Liver (tissue), 8 donors: ENCODE measurements at regions not wholly inside any gene's neighbourhood (a gene's known extent, or its start where the extent isn't known, plus 50 kb on each side); places are given as distances from the start of the nearest gene placed in this dataset.

Experiments used
- DNase-seq: peaks from one replicate; pipeline ENCODE4 v3.0.0-alpha.2; 2017; ENCODE audit warnings: low spot score
- H3K27ac ChIP-seq, 2 donors: one replicate each; pipeline ENCODE4 v1.7.0; 2013; ENCODE audit warnings: inconsistent platforms in 2 of 2, low read length in 2 of 2, control low read depth in 1 of 2, low read depth in 1 of 2, mild to moderate bottlenecking in 1 of 2
- H3K27me3 ChIP-seq, 4 donors: one replicate each; pipeline versions ENCODE4 v1.6.1 to v1.7.0; 2013; ENCODE audit warnings: low read length in 3 of 4, inconsistent platforms in 1 of 4, mild to moderate bottlenecking in 1 of 4, moderate library complexity in 1 of 4; ENCODE audit not compliant: control insufficient read depth in 4 of 4, insufficient read depth in 4 of 4
- H3K36me3 ChIP-seq, 4 donors: one replicate each; pipeline versions ENCODE4 v1.6.1 to v1.7.0; 2013; ENCODE audit warnings: low read length in 3 of 4, mild to moderate bottlenecking in 3 of 4, low read depth in 1 of 4, moderate library complexity in 1 of 4; ENCODE audit not compliant: control insufficient read depth in 4 of 4, insufficient read depth in 3 of 4
- H3K4me1 ChIP-seq, 4 donors: one replicate each; pipeline versions ENCODE4 v1.6.1 to v1.7.0; 2013; ENCODE audit warnings: low read length in 3 of 4, mild to moderate bottlenecking in 3 of 4, moderate library complexity in 1 of 4; ENCODE audit not compliant: control insufficient read depth in 4 of 4, insufficient read depth in 4 of 4
- H3K4me3 ChIP-seq, 3 donors: one replicate each; pipeline versions ENCODE4 v1.6.1 to v1.7.0; 2013; ENCODE audit warnings: low read length in 3 of 3, control low read depth in 1 of 3, low read depth in 1 of 3, mild to moderate bottlenecking in 1 of 3
- H3K9ac ChIP-seq, 2 donors: one replicate each; pipeline ENCODE4 v1.7.0; 2013; ENCODE audit warnings: low read length in 2 of 2, mild to moderate bottlenecking in 2 of 2, moderate library complexity in 2 of 2, control low read depth in 1 of 2, low read depth in 1 of 2
- H3K9me3 ChIP-seq, 4 donors: one replicate each; pipeline versions ENCODE4 v1.6.1 to v1.7.0; 2013; ENCODE audit warnings: low read length in 3 of 4; ENCODE audit not compliant: control insufficient read depth in 4 of 4
- ATF3 ChIP-seq: IDR thresholded peaks from 2 replicates; pipeline ENCODE4 v1.6.1; 2016; ENCODE audit warnings: antibody characterized with exemption
- CTCF ChIP-seq: fragments of 150-350 bp; IDR thresholded peaks from 2 replicates; pipeline ENCODE4 v1.5.1; 2017; ENCODE audit warnings: improper control_type of control experiment, low read depth, low read length; ENCODE audit not compliant: missing input control
- EGR1 ChIP-seq, 2 donors: IDR thresholded peaks; 2 replicates each; pipeline ENCODE4 v1.6.1; 2016 to 2018; ENCODE audit warnings: antibody characterized with exemption in 2 of 2, low read depth in 2 of 2
- FOXA1 ChIP-seq: IDR thresholded peaks from 2 replicates; pipeline ENCODE4 v1.6.1; 2016; ENCODE audit warnings: antibody characterized with exemption
- FOXA2 ChIP-seq: IDR thresholded peaks from 2 replicates; pipeline ENCODE4 v1.6.1; 2016; ENCODE audit warnings: antibody characterized with exemption
- GABPA ChIP-seq, 2 donors: IDR thresholded peaks in 1 of 2; conservative IDR thresholded peaks in 1 of 2; 2 replicates each; pipeline ENCODE4 v1.6.1; 2016; ENCODE audit warnings: antibody characterized with exemption in 2 of 2, mild to moderate bottlenecking in 1 of 2, moderate library complexity in 1 of 2
- HNF4G ChIP-seq: IDR thresholded peaks from 2 replicates; pipeline ENCODE4 v1.6.1; 2016; ENCODE audit warnings: antibody characterized with exemption
- JUND ChIP-seq, 2 donors: IDR thresholded peaks; 2 replicates each; pipeline ENCODE4 v1.6.1; 2016; ENCODE audit warnings: antibody characterized with exemption in 2 of 2
- NR2F2 ChIP-seq: IDR thresholded peaks from 2 replicates; pipeline ENCODE4 v1.6.1; 2016; ENCODE audit warnings: antibody characterized with exemption
- RAD21 ChIP-seq, 2 donors: IDR thresholded peaks; 2 replicates each; pipeline ENCODE4 v1.6.1; 2016; ENCODE audit warnings: antibody characterized with exemption in 2 of 2, mild to moderate bottlenecking in 2 of 2
- RXRA ChIP-seq, 2 donors: IDR thresholded peaks; 2 replicates each; pipeline ENCODE4 v1.6.1; 2017 to 2018; ENCODE audit warnings: antibody characterized with exemption in 2 of 2, mild to moderate bottlenecking in 1 of 2
- SP1 ChIP-seq: IDR thresholded peaks from 2 replicates; pipeline ENCODE4 v1.6.1; 2018; ENCODE audit warnings: antibody characterized with exemption, mild to moderate bottlenecking
- TAF1 ChIP-seq: conservative IDR thresholded peaks from 2 replicates; pipeline ENCODE4 v1.6.1; 2016; ENCODE audit warnings: antibody characterized with exemption, mild to moderate bottlenecking
- YY1 ChIP-seq: IDR thresholded peaks from 2 replicates; pipeline ENCODE4 v1.6.1; 2016; ENCODE audit warnings: antibody characterized with exemption, mild to moderate bottlenecking
- WGBS: extraction: QIAGEN DNeasy Blood & Tissue Kit; methylation state at CpG from one replicate; pipeline ENCODE4 v1.1.7; 2013; 5-methylcytosine and 5-hydroxymethylcytosine counted together
- TF ChIP-seq, protein P1 (sequence below): IDR thresholded peaks from 2 replicates; pipeline ENCODE4 v1.6.1; 2016; ENCODE audit warnings: antibody characterized with exemption
- TF ChIP-seq, protein P2 (sequence below): IDR thresholded peaks from 2 replicates; pipeline ENCODE4 v1.6.1; 2016; ENCODE audit warnings: antibody characterized with exemption, mild to moderate bottlenecking
- TF ChIP-seq, protein P3 (sequence below): IDR thresholded peaks from 2 replicates; pipeline ENCODE4 v1.6.1; 2016; ENCODE audit warnings: antibody characterized with exemption
- donor health status: healthy.
- donor health status: healthy.
- donor health status: healthy.
- donor health status: healthy.
- donor health status: healthy.

- Histone ChIP-seq H3K4me1 (no peaks in the 10 kb centered on the region), H3K36me3 (no peaks in the 10 kb centered on the region), H3K27ac (no peak overlapping the region), H3K27me3 (no peaks in the 10 kb centered on the region), H3K4me3 (no peak overlapping the region), H3K9me3 (no peaks in the 10 kb centered on the region), H3K9ac (no peak overlapping the region)
- WGBS = 43% methylated on average over 7 of the region's 7 CpGs
- TF ChIP-seq CTCF (no peak), NR2F2 (no peak), RAD21 (IDR thresholded peaks at IDR 0.05) (no peak), SP1 (no peak), ATF3 (no peak), RXRA (IDR thresholded peaks at IDR 0.05) (no peak), YY1 (no peak), FOXA2 (no peak), FOXA1 (no peak), HNF4G (no peak), EGR1 (IDR thresholded peaks at IDR 0.05; ENCODE audit: low read depth in 2 of 2) (no peak), JUND (IDR thresholded peaks at IDR 0.05) (no peak), TAF1 (no peak), GABPA (IDR thresholded peaks at IDR 0.05 in 1 of 2, conservative IDR thresholded peaks at IDR 0.05 in 1 of 2) (no peak)
- TF ChIP-seq, protein P1, sequence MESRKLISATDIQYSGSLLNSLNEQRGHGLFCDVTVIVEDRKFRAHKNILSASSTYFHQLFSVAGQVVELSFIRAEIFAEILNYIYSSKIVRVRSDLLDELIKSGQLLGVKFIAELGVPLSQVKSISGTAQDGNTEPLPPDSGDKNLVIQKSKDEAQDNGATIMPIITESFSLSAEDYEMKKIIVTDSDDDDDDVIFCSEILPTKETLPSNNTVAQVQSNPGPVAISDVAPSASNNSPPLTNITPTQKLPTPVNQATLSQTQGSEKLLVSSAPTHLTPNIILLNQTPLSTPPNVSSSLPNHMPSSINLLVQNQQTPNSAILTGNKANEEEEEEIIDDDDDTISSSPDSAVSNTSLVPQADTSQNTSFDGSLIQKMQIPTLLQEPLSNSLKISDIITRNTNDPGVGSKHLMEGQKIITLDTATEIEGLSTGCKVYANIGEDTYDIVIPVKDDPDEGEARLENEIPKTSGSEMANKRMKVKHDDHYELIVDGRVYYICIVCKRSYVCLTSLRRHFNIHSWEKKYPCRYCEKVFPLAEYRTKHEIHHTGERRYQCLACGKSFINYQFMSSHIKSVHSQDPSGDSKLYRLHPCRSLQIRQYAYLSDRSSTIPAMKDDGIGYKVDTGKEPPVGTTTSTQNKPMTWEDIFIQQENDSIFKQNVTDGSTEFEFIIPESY = no peak
- TF ChIP-seq, protein P2, sequence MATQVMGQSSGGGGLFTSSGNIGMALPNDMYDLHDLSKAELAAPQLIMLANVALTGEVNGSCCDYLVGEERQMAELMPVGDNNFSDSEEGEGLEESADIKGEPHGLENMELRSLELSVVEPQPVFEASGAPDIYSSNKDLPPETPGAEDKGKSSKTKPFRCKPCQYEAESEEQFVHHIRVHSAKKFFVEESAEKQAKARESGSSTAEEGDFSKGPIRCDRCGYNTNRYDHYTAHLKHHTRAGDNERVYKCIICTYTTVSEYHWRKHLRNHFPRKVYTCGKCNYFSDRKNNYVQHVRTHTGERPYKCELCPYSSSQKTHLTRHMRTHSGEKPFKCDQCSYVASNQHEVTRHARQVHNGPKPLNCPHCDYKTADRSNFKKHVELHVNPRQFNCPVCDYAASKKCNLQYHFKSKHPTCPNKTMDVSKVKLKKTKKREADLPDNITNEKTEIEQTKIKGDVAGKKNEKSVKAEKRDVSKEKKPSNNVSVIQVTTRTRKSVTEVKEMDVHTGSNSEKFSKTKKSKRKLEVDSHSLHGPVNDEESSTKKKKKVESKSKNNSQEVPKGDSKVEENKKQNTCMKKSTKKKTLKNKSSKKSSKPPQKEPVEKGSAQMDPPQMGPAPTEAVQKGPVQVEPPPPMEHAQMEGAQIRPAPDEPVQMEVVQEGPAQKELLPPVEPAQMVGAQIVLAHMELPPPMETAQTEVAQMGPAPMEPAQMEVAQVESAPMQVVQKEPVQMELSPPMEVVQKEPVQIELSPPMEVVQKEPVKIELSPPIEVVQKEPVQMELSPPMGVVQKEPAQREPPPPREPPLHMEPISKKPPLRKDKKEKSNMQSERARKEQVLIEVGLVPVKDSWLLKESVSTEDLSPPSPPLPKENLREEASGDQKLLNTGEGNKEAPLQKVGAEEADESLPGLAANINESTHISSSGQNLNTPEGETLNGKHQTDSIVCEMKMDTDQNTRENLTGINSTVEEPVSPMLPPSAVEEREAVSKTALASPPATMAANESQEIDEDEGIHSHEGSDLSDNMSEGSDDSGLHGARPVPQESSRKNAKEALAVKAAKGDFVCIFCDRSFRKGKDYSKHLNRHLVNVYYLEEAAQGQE = no peak
- TF ChIP-seq, protein P3, sequence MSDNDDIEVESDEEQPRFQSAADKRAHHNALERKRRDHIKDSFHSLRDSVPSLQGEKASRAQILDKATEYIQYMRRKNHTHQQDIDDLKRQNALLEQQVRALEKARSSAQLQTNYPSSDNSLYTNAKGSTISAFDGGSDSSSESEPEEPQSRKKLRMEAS = no peak
- no peak for DNase-seq
These were observed 114.7 kb upstream of the CXCR4 start for GRCh38 chr2:136232456-136233172.
